AG09309 (cell line): ENCODE measurements at regions not wholly inside any gene's neighbourhood (a gene's known extent, or its start where the extent isn't known, plus 50 kb on each side); places are given as distances from the start of the nearest gene placed in this dataset.
A peak's percentile ranks its signal among the peaks of the same experiment; 100 is the strongest.

ENCODE experiments used
- DNase-seq: peaks from one replicate; pipeline ENCODE4 v3.0.0-alpha.2; 2010; ENCODE audit warnings: low read depth
- H3K4me3 ChIP-seq: 2 replicates; pipeline ENCODE4 v1.5.1; 2011; ENCODE audit warnings: mild to moderate bottlenecking, low read depth, low read length, moderate library complexity; ENCODE audit not compliant: control insufficient read depth
- CTCF ChIP-seq: IDR thresholded peaks from 2 replicates; pipeline ENCODE4 v1.5.1; 2011; ENCODE audit warnings: mild to moderate bottlenecking, low read depth, low read length, inconsistent platforms; ENCODE audit not compliant: insufficient read depth, control insufficient read depth; ENCODE audit errors: missing control alignments

DNA sequence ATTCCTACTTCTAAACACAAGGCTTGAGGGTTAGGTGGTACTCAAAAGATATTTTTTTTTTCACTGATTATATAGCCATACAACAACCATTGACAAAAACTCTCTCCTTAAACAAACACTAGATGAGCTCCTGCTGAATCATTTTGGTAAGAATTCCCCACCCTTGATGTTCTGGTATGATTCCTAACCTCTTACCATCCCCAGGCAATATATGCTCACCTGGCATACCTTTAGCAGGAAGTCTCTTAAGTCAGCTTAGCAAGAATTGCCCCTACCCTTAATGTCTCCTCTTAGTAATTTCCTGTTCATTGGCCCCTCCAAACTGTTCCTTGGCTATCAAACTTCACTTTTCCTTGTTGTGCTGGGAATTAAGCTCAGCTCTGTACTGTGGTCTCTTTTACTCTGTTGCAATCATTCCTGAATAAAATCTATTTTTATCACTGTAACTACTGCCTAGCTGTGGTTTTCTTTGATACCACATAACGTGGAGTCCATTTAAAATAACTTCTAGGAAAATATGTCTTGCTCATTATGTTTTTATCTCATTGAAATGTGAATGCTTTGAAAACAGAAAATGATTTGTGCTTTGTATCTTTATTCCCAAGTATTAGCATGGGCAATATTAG is 712.6 kb downstream of the SLC16A7 start:
- TF ChIP-seq CTCF = no peak
- peak; percentile 31 for DNase-seq
- no peak overlapping the region for H3K4me3 ChIP-seq

DNA sequence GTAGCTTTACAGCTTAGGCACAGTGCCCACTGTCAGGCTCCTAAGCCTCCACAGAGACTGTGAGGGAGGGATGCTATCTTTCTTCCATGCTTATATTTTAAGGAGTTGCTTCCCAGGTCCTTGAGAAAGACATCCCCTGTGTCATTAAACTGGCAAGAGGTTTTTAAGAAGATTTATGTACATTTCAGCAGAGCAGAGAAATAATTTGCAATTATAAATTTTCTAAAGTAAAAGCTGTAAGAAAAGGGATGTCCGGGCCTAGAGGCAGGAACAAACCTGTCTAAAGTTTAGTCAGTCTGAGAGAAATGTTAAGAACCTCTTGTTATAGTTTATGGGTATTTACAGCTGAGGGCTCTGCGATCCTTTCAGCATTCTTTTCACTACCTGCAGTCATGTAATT is 716.1 kb downstream of the SLC16A7 start:
- no peak for TF ChIP-seq CTCF
- DNase-seq = no peak
- no peak overlapping the region for H3K4me3 ChIP-seq

DNA sequence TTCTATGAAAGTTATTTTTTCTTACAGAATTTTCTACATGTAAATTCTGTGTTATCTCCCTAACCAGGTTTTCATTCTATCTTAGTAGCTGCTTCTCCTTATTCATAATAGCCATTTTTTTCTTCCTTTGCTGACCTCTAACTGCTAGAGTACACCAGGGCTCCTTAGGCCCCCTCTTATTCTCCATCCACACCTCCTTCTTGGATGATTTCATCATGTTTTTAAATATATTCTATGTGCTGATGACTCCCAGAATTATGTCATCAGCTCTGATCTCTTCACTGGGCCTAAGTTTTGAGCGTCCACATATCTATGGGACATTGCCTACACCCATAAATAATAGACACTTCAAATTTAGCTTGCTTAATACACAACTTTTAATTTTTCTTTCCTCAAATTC is 721.5 kb downstream of the SLC16A7 start:
- no peak for DNase-seq
- no peak overlapping the region for H3K4me3 ChIP-seq
- no peak for TF ChIP-seq CTCF

GRCh38 chr12:60324746-60325145 is 728.9 kb downstream of the SLC16A7 start:
- H3K4me3 ChIP-seq = no peak overlapping the region
- no peak for TF ChIP-seq CTCF
- no peak for DNase-seq

- TF ChIP-seq CTCF = no peak
- no peak overlapping the region for H3K4me3 ChIP-seq
- DNase-seq = no peak
Observed at GRCh38 chr12:60333461-60333860, 737.6 kb downstream of the SLC16A7 start.

DNA sequence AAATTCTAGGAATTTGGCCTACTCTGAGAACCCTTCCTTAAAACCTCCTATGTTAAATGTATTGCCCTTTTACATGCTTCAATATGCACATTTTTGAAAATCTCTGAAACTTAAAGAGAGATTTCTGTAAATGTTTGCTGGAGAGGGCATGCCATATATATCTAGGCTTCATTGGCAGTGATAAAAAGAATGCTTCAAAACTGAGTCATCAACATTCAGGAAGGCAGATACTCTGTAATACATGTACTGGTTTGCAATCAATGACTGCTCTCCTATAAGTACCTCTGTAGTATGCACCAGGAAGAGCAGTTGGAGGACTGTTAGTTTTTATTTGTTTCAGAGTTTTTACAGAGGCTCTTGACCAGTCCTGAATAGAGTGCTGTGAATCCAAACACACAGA is 739.9 kb downstream of the SLC16A7 start:
- no peak for TF ChIP-seq CTCF
- H3K4me3 ChIP-seq = no peak overlapping the region
- peak; percentile 10 for DNase-seq
